Natural killer cell treated with Interleukin-12 subunit alpha and Interleukin-12 subunit beta and Interleukin-15 and Interleukin-18, amount 100 ng/mL, for 72 hours (primary cell): ENCODE measurements at regions not wholly inside any gene's neighbourhood (a gene's known extent, or its start where the extent isn't known, plus 50 kb on each side); places are given as distances from the start of the nearest gene placed in this dataset.

ENCODE experiments used
- ATAC-seq, 2 donors: fragments of 150-1000 bp; cut with Tn5 transposase in 1 of 2; sonication (Bioruptor Pico), chemical (Tn5 transposase) in 1 of 2; 2 replicates each; pipeline ENCODE4 v1.10.0; 2021
- DNase-seq: peaks from one replicate; pipeline ENCODE4 v3.0.0; 2022; ENCODE audit warnings: low spot score
- H3K27ac Mint-ChIP-seq, 2 donors: 1 replicate in 1 of 2; 2 replicates in 1 of 2; pipeline ENCODE4 v1.8.0; 2022; ENCODE audit warnings: mixed read lengths in 2 of 2, mild to moderate bottlenecking in 1 of 2, moderate library complexity in 1 of 2
- H3K27me3 Mint-ChIP-seq, 2 donors: 1 replicate in 1 of 2; 2 replicates in 1 of 2; pipeline ENCODE4 v1.8.0; 2022; ENCODE audit warnings: mixed read lengths in 2 of 2
- H3K36me3 Mint-ChIP-seq: one replicate; pipeline ENCODE4 v1.8.0; 2022; ENCODE audit warnings: mixed read lengths
- H3K4me1 Mint-ChIP-seq, 2 donors: 1 replicate in 1 of 2; 2 replicates in 1 of 2; pipeline ENCODE4 v1.8.0; 2022; ENCODE audit warnings: low read depth in 2 of 2, mixed read lengths in 2 of 2, mild to moderate bottlenecking in 1 of 2
- H3K4me3 Mint-ChIP-seq: one replicate; pipeline ENCODE4 v1.8.0; 2022; ENCODE audit warnings: mixed read lengths
- H3K9me3 Mint-ChIP-seq: 2 replicates; pipeline ENCODE4 v1.8.0; 2022; ENCODE audit warnings: mixed read lengths

DNA sequence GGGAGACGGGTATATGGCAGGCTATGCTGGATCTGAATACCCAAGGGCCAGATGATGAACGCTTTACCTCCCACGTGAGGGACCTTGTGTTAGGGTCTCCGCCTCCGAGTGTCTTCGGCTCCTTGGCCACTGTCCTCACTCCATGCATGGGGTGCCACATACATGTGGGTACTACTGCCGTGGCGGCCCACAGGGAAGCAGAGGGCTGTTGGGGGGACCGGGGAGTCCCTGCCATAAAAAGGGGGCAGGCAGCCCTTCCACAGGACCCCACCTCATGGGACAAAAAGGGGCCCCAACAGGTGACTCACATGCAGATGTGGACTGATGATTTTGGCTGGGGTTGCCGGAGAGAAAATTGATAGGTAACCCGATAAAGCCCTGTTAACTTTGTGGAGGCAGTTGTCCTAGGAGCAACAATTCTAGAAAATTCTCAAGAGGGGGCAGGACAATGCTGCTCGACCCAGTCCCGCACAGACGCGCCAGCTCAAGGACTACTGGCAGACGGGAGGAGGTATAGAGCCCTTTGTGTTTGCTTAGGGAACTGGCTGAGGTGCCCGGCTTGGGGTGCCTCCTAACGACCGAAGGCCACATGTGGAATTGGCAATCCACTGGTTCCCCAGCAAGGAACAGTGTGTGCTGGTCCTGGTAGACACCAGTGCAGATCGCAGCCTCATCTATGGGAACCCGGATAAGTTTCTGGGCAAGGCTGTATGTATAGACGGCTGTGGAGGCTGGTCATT is 695.7 kb upstream of the AGA start:
- Mint-ChIP-seq H3K4me1 (no peaks in the 10 kb centered on the region), H3K36me3 (no peaks in the 10 kb centered on the region), H3K4me3 (no peak overlapping the region), H3K9me3 (peaks cover 18% of the 10 kb centered on the region), H3K27ac (no peak overlapping the region), H3K27me3 (no peaks in the 10 kb centered on the region)
- DNase-seq (no peak), ATAC-seq (no peak)

DNA sequence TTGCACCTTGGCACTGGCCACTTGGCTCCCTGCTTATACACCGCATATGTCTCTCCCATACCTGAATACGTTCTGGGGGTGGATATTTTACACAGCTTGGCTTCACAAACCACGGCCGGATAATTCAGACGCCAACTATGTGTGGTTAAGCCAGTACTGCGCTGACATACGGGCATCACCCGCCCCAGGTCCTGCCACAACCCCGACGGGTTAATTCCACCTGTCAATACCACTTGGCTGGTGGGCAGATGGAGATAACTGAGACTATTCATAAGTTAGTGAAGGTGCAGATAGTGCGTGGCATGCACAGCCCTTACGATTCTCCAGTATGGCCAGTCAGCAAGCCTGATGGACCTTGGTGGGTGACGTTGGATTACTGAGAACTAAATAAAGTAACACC is 696.3 kb upstream of the AGA start:
- Mint-ChIP-seq H3K9me3 (peaks cover 17% of the 10 kb centered on the region), H3K36me3 (no peaks in the 10 kb centered on the region), H3K27me3 (no peaks in the 10 kb centered on the region), H3K27ac (no peak overlapping the region), H3K4me3 (no peak overlapping the region), H3K4me1 (no peaks in the 10 kb centered on the region)
- no peak for DNase-seq
- ATAC-seq = no peak

DNA sequence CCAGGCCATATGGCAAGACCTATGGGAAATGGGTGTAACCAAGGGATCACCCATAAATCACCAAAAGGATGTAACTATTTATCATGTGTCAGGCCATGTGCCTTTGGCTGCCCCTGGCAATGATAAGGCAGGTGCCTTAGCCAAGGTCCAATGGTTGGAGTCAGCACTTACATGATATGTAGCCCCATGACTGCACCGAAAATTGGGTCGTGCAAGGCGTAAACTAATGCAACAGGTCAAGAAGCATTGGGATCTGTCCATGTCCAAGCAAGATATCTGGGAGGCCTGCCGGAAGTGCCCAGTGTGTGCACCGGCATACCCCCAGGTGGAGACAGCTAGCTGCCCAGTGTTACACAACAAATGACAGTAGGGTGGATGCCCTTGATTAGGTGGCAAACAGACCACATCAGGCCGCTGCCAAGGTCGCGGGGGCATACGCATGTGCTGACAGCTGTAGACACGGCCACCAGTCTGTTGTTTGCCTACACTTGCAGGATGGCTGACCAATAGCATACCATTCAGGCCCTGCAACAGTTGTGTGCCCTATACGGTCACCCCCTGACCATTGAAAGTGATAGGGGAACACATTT is 698.2 kb upstream of the AGA start:
- Mint-ChIP-seq H3K27me3 (no peaks in the 10 kb centered on the region), H3K27ac (no peak overlapping the region)

DNA sequence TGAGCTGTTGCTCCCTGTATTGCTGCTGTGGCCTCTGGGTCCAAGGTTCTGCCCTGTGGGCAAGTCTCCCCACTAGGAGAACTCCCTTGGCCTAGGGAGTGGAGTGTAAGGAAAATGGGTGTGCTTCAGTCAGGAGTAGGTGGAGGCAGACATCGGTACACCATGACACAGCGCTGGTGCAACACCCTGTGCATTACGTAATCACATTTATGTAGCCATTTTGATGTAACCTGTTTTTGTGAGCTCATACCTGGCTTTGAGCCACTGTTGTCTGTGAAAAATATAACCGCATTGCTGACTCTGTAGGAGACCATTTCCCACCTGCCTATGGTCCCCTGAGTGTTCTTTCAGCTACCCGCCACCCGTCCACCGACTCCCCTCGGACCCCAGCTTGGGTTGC is 700.5 kb upstream of the AGA start:
- H3K4me3 Mint-ChIP-seq = no peak overlapping the region
- no peaks in the 10 kb centered on the region for H3K27me3 Mint-ChIP-seq
- no peak overlapping the region for H3K27ac Mint-ChIP-seq
- ATAC-seq (no peak), DNase-seq (no peak)
- H3K9me3 Mint-ChIP-seq = peaks cover 24% of the 10 kb centered on the region
- H3K36me3 Mint-ChIP-seq = no peaks in the 10 kb centered on the region
- no peaks in the 10 kb centered on the region for H3K4me1 Mint-ChIP-seq

More for the DNA sequence above, 698.2 kb upstream of the AGA start:
- no peak for DNase-seq
- Mint-ChIP-seq H3K4me3 (no peak overlapping the region), H3K4me1 (no peaks in the 10 kb centered on the region), H3K9me3 (peaks cover 18% of the 10 kb centered on the region), H3K36me3 (no peaks in the 10 kb centered on the region)
- no peak for ATAC-seq

DNA sequence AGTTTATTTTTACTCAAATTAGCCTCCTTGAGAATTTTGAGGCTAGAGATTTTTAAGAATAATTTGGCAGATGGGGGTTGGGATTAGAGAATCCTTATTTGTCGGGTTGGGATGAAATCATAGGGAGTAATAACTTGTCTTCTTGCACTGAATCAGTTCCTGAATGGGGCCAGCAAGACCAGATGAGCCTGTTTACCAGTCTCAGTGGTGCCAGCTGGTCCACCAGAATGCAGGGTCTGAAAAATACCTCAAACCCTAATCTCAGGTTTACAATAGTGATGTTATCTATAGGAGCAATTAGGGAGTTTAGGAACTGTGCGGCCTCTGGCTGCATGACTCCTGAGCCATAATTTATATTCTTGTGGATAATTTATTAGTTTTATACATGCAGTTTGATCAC is 705.9 kb upstream of the AGA start:
- no peaks in the 10 kb centered on the region for H3K4me1 Mint-ChIP-seq
- H3K27ac Mint-ChIP-seq = no peak overlapping the region
- no peak overlapping the region for H3K4me3 Mint-ChIP-seq
- H3K27me3 Mint-ChIP-seq = no peaks in the 10 kb centered on the region
- no peak for ATAC-seq
- no peak for DNase-seq
- peaks cover 16% of the 10 kb centered on the region for H3K9me3 Mint-ChIP-seq
- H3K36me3 Mint-ChIP-seq = no peaks in the 10 kb centered on the region

DNA sequence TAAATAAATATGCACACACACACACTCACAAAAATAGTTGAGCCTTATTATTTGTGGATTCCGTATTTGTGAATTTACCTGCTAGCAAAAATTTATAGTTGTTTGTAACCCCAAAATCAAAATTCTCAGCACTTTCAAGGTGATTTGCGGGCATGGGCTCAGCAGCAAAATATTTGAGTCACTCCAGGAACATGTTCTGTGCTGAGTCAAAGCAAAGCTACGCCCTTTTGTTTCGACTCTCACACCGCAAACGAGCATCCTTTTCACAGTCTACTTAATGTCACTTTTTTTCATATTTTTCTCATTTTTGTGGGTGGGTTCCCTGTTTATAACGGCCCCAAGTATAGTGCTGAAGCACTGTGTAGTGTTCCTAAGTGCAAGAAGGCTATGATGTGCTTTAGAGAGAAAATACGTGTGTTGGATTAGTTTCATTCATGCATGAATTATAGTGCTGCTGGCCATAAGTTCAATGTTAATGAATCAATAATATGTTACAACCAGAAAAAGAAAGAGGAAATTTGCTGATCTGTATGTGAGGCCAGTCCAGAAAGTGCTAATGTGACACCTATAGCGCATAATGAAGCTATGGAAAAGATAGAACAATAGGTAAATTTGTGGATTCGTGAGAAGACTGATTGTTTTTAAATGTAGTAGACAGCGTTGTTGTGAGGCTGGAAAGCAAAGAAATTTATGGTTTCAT is 723.2 kb upstream of the AGA start:
- Mint-ChIP-seq H3K27me3 (no peaks in the 10 kb centered on the region), H3K36me3 (peaks cover 9% of the 10 kb centered on the region), H3K4me3 (no peak overlapping the region), H3K9me3 (peaks cover 15% of the 10 kb centered on the region), H3K27ac (no peak overlapping the region), H3K4me1 (no peaks in the 10 kb centered on the region)
- DNase-seq (no peak), ATAC-seq (no peak)

DNA sequence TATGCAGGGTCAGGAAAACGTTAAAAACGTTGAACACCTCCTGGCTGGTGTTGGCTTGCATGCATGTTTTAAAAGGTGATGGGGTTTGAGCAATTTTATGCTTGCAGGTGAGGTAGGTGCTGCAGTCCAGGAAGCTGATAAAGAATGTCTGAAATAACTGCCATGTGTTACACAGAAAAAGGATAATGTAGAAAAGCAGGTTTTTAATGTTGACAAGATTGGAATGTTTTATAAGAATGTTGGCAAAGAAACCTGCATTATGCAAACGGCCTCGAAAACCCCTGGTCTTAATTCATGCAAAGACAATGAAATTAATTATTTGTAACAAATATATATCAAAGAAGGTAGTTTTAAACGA is 723.7 kb upstream of the AGA start:
- no peaks in the 10 kb centered on the region for H3K27me3 Mint-ChIP-seq
- H3K9me3 Mint-ChIP-seq = peaks cover 17% of the 10 kb centered on the region
- no peak for DNase-seq
- H3K36me3 Mint-ChIP-seq = peaks cover 9% of the 10 kb centered on the region
- ATAC-seq = no peak
- H3K4me1 Mint-ChIP-seq = no peaks in the 10 kb centered on the region
- no peak overlapping the region for H3K4me3 Mint-ChIP-seq
- H3K27ac Mint-ChIP-seq = no peak overlapping the region

DNA sequence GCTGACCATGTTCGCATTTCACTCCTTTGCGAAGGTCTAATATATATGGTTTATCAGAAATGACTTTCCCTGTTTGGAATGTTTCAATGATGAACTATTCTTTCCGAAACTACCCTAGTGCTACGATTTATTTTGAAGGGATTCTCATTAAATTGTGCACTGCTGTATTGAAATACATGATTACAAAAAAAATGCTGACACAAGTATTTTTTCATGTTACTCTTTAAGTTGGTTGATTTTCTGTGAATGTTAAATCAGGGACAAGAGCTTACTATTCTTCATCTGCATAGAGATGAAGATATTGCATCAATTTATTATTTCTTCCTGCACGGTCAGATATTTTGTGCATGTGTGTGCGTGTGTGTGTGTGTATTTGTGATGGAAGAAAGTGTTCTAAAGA is 731.5 kb upstream of the AGA start:
- no peaks in the 10 kb centered on the region for H3K4me1 Mint-ChIP-seq
- H3K27me3 Mint-ChIP-seq = no peaks in the 10 kb centered on the region
- ATAC-seq = no peak
- H3K4me3 Mint-ChIP-seq = no peak overlapping the region
- no peak for DNase-seq
- peaks cover 3% of the 10 kb centered on the region for H3K9me3 Mint-ChIP-seq
- no peak overlapping the region for H3K27ac Mint-ChIP-seq
- no peaks in the 10 kb centered on the region for H3K36me3 Mint-ChIP-seq

DNA sequence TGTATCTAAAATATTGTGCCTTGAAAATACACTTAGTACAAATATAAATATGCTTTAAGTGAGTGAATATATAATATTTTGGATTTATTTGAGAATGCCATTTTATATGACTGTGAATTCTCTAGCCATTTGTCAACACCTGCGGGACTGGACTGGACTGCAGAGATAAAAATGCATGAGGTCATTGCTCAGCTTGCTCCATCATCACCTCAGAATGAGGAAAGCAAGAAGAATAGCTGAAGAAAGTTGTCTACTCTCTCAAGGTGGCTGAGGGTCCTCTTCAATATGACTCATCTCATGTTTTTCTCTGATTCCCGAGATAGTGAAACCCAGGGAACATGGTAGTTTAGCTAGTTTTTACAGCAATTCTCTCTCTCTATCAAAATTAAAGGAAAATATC is 732.5 kb upstream of the AGA start:
- Mint-ChIP-seq H3K36me3 (no peaks in the 10 kb centered on the region), H3K27me3 (no peaks in the 10 kb centered on the region), H3K9me3 (peaks cover 3% of the 10 kb centered on the region), H3K4me1 (no peaks in the 10 kb centered on the region), H3K4me3 (no peak overlapping the region), H3K27ac (no peak overlapping the region)
- DNase-seq (no peak), ATAC-seq (no peak)

DNA sequence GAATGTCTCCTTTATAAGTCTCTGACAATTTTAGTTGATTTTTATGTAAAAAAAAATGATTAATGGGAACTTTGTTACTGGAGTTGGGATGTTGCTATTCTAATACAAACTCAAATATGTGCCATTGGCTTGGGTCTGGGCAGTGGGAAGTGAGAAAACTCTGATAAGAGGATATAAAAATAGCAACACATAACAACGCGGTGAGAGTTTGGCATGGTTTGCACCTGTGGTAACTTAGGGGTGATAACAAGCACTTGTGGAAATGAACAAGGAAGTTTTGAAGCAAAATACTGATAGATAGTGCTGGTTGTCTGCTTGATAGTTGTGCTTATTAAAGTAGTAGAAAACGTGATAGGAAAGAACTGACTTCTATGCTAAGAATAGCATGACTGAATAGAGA is 743.3 kb upstream of the AGA start:
- no peaks in the 10 kb centered on the region for H3K27me3 Mint-ChIP-seq
- no peak overlapping the region for H3K4me3 Mint-ChIP-seq
- ATAC-seq (no peak), DNase-seq (no peak)
- no peaks in the 10 kb centered on the region for H3K4me1 Mint-ChIP-seq
- H3K27ac Mint-ChIP-seq = no peak overlapping the region
- H3K36me3 Mint-ChIP-seq = peaks cover 12% of the 10 kb centered on the region
- H3K9me3 Mint-ChIP-seq = peaks cover 29% of the 10 kb centered on the region

DNA sequence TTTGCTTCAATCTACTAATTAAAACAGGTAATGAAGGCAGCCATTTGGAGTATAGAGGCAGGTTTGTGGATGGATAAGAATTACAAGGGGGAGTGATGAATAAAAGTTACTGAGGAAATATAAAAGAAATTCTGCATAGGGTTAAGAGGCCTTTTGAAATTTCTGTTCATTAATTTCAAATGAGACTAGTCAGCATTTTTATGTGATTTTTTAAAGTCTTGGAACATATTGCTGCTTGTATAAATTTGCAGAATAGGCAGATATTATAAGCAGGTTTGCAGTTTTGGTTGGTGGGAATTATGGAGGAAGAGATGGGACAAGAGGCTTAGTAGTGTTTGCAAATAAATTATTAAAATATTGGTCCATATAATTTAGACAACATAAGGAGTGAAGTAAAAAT is 750.4 kb upstream of the AGA start:
- peaks cover 14% of the 10 kb centered on the region for H3K36me3 Mint-ChIP-seq
- ATAC-seq (no peak), DNase-seq (no peak)
- peaks cover 37% of the 10 kb centered on the region for H3K9me3 Mint-ChIP-seq
- no peak overlapping the region for H3K4me3 Mint-ChIP-seq
- H3K4me1 Mint-ChIP-seq = no peaks in the 10 kb centered on the region
- H3K27me3 Mint-ChIP-seq = no peaks in the 10 kb centered on the region
- H3K27ac Mint-ChIP-seq = no peak overlapping the region

DNA sequence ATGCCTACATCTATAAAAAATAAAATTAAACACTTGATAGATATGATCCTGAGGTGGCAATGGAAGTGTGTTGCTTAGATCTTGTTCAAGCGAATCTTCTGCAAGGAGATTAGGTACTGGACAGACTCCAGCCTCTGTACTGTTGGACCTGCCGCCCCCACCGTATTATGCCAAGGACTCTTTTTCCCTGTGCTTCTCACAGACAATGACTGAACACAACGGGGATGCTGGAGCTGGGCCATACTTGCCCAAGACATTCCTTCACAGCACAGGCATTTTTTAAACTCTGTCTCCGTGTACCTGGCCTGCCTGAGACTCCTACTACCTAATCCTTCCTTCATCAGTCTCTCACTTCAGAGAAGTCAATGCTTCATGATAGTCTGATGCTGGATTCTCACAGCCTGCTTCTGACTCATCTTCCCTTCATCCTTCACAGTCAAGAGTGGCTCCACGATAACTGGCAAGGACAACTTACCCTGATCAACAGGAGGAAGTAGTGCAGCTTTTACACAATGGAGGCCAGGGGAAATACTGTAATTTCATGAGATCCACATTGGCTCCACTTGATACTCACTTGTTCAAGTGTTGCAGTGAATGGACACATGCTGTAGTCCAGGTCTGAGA is 754.6 kb upstream of the AGA start:
- peaks cover 29% of the 10 kb centered on the region for H3K9me3 Mint-ChIP-seq
- no peak overlapping the region for H3K4me3 Mint-ChIP-seq
- H3K4me1 Mint-ChIP-seq = no peaks in the 10 kb centered on the region
- no peak overlapping the region for H3K27ac Mint-ChIP-seq
- DNase-seq = no peak
- no peak for ATAC-seq
- H3K27me3 Mint-ChIP-seq = no peaks in the 10 kb centered on the region
- peaks cover 6% of the 10 kb centered on the region for H3K36me3 Mint-ChIP-seq

DNA sequence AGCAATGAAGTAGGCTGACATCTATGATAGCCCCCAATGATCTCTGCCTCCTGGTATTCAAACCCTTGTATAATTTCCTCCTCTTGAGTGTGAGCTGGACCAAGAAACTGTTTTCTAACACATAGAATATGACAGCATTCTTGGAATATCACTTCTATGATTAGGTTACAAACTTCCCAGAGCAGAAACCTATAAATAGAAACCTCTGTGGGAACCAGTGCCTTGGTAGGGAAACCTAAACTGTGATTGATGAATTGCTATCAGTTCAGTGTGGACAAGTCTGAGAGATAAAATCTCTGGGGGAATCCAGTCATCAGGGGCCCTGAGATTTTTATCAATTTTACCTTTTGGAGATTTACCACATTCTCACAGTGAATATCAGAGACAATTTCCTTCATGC is 756.5 kb upstream of the AGA start:
- no peaks in the 10 kb centered on the region for H3K4me1 Mint-ChIP-seq
- DNase-seq (no peak), ATAC-seq (no peak)
- no peak overlapping the region for H3K27ac Mint-ChIP-seq
- no peak overlapping the region for H3K4me3 Mint-ChIP-seq
- H3K9me3 Mint-ChIP-seq = peaks cover 20% of the 10 kb centered on the region
- H3K36me3 Mint-ChIP-seq = no peaks in the 10 kb centered on the region
- H3K27me3 Mint-ChIP-seq = no peaks in the 10 kb centered on the region

DNA sequence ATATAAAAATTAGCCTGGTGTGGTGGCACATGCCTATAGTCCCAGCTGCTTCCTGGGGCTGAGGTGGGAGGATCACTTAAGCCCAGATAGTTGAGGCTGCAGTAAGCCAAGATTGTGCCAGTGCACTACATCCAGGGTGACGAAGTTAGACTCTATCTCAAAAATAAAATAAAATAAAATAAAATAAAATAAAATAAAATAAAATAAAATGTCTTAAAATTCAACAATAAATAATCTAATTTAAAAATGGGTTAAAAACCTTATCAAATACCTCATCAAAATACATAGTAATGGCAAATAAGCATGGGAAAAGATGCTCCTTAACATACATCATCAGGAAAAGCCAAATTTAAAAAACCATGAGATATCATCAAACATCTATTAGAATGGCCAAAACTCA is 760.2 kb upstream of the AGA start:
- DNase-seq (no peak), ATAC-seq (no peak)

More for the DNA sequence above, 760.2 kb upstream of the AGA start:
- Mint-ChIP-seq H3K27me3 (no peaks in the 10 kb centered on the region), H3K9me3 (peaks cover 19% of the 10 kb centered on the region), H3K4me1 (no peaks in the 10 kb centered on the region), H3K27ac (no peak overlapping the region), H3K4me3 (no peak overlapping the region), H3K36me3 (no peaks in the 10 kb centered on the region)
